GM10248 (cell line): ENCODE measurements at regions not wholly inside any gene's neighbourhood (a gene's known extent, or its start where the extent isn't known, plus 50 kb on each side); places are given as distances from the start of the nearest gene placed in this dataset.
A peak's percentile ranks its signal among the peaks of the same experiment; 100 is the strongest.

Source experiments
- CTCF ChIA-PET: fragments of 300-600 bp; sonication (Branson Sonifier 250); formaldehyde crosslinking; extraction: SDS; loops from one replicate; lab custom pipeline; 2021; ENCODE audit warnings: antibody characterized with exemption; lab: Yijun Ruan, JAX
- POLR2A ChIA-PET: fragments of 350-650 bp; sonication (Branson Sonifier 250); formaldehyde crosslinking; extraction: SDS; loops from one replicate; lab custom pipeline; 2020; ENCODE audit warnings: antibody characterized with exemption; lab: Yijun Ruan, JAX
- DNase-seq: peaks from one replicate; pipeline ENCODE4 v3.0.0; 2012; ENCODE audit errors: extremely low spot score
- CTCF ChIP-seq: IDR thresholded peaks from 2 replicates; pipeline ENCODE4 v1.5.1; 2012; ENCODE audit warnings: mild to moderate bottlenecking, low read depth; ENCODE audit errors: extremely low read depth, missing control alignments, control extremely low read depth

GRCh38 chr19:32219881-32220472 is 125.4 kb upstream of the ZNF507 start:
- DNase-seq = peak; percentile 1

GRCh38 chr19:32220951-32221350 is 124.5 kb upstream of the ZNF507 start:
- ChIA-PET CTCF (interaction anchor here (1.2 to 5.7 kb wide), 3 partner anchors 1436 to 1554 kb away, joined by 3 to 51 read pairs (median 3); no protein-coding TSS in a partner anchor), POLR2A (no interaction called here)
- DNase-seq = no peak
- TF ChIP-seq CTCF = no peak

More at GRCh38 chr19:32219881-32220472, 125.4 kb upstream of the ZNF507 start:
- no peak for TF ChIP-seq CTCF
- POLR2A ChIA-PET = no interaction called here
- CTCF ChIA-PET = interaction anchor here (1.2 kb wide), 1 partner anchor 1537 kb away, joined by 3 read pairs; no protein-coding TSS in a partner anchor

GRCh38 chr19:32222556-32222955 is 122.9 kb upstream of the ZNF507 start:
- no peak for TF ChIP-seq CTCF
- no peak for DNase-seq
- ChIA-PET CTCF (interaction anchor here (1.3 to 5.7 kb wide), 5 partner anchors 10 to 1555 kb away, joined by 3 to 63 read pairs (median 27); no protein-coding TSS in a partner anchor), POLR2A (no interaction called here)

GRCh38 chr19:32223106-32223505 is 122.3 kb upstream of the ZNF507 start:
- ChIA-PET POLR2A (no interaction called here), CTCF (interaction anchor here (1.3 to 5.7 kb wide), 7 partner anchors 10 to 1556 kb away, joined by 3 to 63 read pairs (median 25); no protein-coding TSS in a partner anchor)
- DNase-seq = no peak
- no peak for TF ChIP-seq CTCF

GRCh38 chr19:32223595-32224370 is 121.6 kb upstream of the ZNF507 start:
- ChIA-PET CTCF (interaction anchor here (0.8 to 5.7 kb wide), 16 partner anchors 9 to 1566 kb away, joined by 3 to 63 read pairs (median 6); no protein-coding TSS in a partner anchor), POLR2A (no interaction called here)
- no peak for DNase-seq
- TF ChIP-seq CTCF = no peak

GRCh38 chr19:32224371-32225244 is 120.8 kb upstream of the ZNF507 start:
- POLR2A ChIA-PET = no interaction called here
- DNase-seq = peak; percentile 86
- CTCF ChIA-PET = interaction anchor here (0.8 to 5.7 kb wide), 20 partner anchors 8 to 1566 kb away, joined by 3 to 63 read pairs (median 6); no protein-coding TSS in a partner anchor
- peak; percentile 96 for TF ChIP-seq CTCF
